ENCODE measurements at regions not wholly inside any gene's neighbourhood (a gene's known extent, or its start where the extent isn't known, plus 50 kb on each side); places are given as distances from the start of the nearest gene placed in this dataset.

- TF ChIP-seq POLR2A (IDR thresholded peaks at IDR 0.05) (no peak), EP300 (IDR thresholded peaks at IDR 0.05) (no peak)
Observed at GRCh38 chr20:12913781-12914443, 94.9 kb upstream of the SPTLC3 start.

All from tibial nerve (tissue), 3 donors.